Ammon's horn (tissue), 1 donor: ENCODE measurements at regions not wholly inside any gene's neighbourhood (a gene's known extent, or its start where the extent isn't known, plus 50 kb on each side); places are given as distances from the start of the nearest gene placed in this dataset.

ENCODE experiments used
- DNase-seq: peaks from one replicate; pipeline ENCODE4 v3.0.0-alpha.2; 2016; ENCODE audit warnings: low spot score

DNA sequence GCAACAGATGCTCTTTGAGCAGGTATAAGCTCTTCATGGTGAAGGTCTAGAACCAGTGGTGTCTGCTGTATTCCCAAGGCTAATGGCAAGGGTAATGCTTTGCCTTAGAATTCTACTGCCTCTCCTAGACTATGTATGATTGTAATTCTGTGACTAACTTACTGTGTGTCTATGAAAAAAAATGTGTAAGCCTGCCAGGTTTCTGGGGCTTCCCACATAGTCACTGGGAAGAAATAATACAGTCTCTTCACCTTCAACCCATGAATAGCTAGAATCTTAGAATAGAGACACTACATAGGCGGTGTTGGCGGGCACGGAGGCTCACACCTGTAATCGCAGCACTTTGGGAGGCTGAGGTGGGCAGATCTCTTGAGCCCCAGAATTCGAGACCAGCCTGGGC lies 84.1 kb downstream of the C11orf91 start:
- no peak for DNase-seq

GRCh38 chr11:33615751-33616150 lies 84.9 kb downstream of the C11orf91 start:
- no peak for DNase-seq

DNA sequence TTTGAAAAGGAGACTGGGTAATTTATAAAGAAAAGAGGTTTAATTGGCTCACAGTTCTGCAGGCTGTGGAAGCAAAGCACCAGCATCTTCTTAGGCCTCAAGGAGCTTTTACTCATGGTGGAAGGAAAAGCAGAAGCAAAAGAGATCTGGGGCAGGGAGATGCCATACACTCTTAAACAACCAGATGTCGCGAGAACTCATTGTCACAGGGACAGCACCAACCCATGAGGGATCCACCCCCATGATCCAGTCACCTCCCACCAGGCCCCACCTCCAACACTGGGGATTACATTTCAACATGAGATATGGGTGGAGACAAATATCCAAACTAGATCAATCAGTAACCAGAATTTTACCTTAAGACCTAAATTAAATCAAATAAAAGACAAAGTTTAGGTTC lies 87.2 kb downstream of the C11orf91 start:
- DNase-seq = no peak

DNA sequence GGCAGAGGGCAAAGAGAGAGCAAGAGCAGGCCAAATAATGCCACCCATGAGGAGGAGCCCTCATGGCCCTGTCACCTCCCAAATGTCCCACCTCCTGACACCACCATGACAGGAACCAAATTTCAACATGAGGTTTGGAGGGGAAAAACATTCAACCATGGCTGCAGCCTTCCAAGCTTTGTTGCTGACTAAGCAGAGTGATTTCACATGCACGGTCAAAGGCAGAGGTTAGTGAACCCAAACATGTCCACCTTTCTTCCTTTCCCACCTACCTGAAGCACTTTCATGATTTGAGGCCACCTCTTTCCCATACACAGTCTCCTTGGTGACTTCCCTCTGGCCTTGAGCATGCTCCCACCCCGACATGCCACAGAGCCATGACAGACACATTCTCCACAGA lies 89.7 kb downstream of the C11orf91 start:
- no peak for DNase-seq

- no peak for DNase-seq
These were observed 92.2 kb downstream of the C11orf91 start for GRCh38 chr11:33608386-33608785.

GRCh38 chr11:33606762-33607161 lies 93.9 kb downstream of the C11orf91 start:
- no peak for DNase-seq

DNA sequence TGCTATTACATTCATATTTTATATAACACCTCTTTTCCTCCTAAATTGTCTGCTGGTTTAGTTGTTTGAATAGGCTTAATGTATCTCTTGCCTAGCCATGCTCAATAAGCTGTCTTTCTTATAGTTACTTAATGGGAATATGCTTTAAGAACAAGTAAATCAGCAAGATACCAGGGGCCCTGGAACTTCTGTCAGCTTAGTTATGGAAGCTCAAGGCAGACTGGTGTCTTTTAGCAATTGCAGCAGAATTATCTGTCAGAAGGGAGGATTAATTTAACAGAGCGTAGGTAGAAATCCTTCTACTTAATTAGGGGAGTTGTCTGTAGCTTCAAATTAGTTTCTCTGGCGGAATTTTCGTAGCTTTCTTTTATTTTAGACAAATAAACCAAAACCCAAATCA lies 94.9 kb downstream of the C11orf91 start:
- no peak for DNase-seq

DNA sequence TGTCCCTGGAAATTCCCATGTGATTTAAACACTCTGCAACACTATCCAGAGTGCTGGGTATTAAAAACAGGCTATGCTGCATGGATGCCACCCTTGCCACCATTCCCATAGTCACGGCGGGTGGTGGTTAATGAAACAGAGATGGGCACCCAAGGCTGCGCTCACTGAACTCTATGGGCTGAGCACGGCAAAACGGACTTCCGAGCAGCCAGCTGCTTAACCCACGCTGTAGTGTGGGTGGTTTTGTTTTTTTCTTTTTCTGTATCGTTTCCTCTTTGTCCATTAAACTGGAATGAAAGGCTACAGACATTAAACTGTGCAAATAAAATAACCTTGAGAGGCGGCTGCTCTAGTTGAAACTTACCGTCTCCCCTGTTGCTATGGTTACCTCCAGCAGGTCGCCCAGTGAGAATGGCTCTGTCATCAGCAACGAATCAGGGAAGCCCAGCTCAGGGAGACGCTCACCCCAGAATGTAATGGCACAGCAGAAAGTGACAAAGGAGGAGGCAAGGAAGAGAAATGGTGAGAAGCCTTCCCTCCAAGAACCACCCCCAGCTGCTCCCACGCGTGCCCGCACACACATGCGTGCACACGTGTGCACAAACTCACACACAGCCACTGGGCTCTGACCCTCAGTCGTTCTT lies 102.1 kb downstream of the C11orf91 start:
- peak; percentile 71 for DNase-seq

- no peak for DNase-seq
These were observed 106.4 kb downstream of the C11orf91 start for GRCh38 chr11:33594188-33594587.

DNA sequence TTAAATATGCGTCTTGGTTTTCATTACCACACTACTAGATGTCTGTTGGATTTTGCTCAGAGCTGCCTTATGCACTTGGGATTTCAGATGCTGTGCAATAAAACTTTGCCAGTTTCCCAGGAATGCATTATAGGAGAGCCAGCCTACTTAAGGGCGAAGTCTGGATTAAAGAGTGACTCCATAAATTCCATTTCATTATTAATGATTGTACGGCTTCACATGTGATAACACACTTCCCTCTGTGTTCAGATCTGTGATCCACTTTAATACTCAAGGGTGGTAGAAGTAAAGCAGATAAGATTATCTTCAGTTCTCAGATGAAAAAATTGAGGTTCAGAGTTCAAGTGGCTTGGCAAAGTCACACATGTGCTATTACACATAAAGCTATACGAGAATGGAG lies 110.2 kb downstream of the C11orf91 start:
- no peak for DNase-seq

DNA sequence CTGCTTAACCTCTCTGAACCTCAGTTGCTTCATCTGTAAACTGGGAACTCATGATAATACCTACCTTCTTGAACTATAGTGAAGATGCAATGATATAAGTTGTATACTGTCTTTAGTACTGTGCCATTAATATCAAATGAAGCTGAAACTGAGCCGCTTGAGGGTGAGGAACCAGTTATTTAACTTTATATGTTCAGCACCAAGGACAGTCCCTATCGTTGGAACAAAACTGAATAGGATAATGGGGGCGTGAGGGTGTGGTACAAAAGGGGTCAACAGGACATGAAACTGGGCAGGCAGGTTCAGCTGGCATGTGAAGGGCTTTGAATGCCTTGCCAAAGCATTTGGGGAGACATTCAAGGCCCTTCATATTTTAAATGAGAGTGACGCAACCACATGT lies 112.6 kb downstream of the C11orf91 start:
- DNase-seq = no peak

GRCh38 chr11:33585586-33586209 lies 114.9 kb downstream of the C11orf91 start:
- no peak for DNase-seq

DNA sequence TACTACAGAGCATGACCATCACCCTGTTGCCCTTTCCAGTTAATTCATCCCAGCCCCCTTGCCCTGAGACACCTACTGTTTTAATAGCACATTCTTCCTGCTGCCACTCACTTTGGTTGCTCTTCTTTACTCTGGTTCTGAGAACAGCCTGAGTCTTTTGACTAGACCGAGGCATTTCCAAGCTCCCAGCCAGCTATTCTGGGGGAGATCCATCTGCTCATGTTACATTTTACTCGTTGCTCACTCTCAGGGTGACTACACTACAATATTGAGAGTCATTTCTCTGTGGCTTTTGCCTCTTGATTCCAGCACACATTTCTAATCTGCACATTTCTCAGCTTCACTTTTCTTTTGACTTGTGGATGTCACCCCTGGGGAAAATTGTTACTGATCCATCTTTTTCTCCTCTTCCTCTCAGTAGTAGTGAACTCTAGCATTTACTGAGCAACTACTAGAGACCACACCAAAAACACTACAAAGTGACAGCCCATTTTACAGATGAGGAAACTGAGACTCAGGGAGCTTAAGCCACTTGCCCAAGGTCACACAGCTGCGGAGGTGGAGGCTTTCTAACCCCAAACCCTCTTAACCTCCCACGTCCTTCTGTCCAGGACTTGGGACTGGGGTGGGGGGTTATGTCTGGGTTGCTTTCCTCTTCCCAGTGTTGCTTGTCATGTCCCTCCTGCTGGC lies 117.8 kb downstream of the C11orf91 start:
- DNase-seq = peak; percentile 58

DNA sequence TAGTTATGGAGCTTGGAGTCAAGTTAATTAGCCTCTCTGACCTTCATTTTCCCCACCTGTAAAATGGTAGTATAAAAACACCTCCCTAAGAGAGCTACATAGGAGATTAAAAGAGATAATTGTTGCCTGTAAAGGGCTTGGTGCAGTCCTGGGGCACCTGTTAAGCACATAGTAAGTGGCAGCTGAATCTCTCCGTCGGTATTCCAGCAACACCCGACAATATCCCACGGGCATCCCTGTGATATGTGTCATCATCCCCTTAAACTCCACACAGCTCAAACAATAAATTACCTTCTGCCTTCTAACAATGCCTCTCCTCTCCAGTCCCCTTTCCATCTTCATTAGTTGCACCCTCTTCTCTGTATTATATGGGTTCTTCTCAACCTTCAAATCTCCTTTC lies 121.5 kb downstream of the C11orf91 start:
- no peak for DNase-seq

GRCh38 chr11:33577204-33577603 lies 123.4 kb downstream of the C11orf91 start:
- DNase-seq = no peak

- DNase-seq = no peak
These were observed 125.3 kb downstream of the C11orf91 start for GRCh38 chr11:33575311-33575710.

DNA sequence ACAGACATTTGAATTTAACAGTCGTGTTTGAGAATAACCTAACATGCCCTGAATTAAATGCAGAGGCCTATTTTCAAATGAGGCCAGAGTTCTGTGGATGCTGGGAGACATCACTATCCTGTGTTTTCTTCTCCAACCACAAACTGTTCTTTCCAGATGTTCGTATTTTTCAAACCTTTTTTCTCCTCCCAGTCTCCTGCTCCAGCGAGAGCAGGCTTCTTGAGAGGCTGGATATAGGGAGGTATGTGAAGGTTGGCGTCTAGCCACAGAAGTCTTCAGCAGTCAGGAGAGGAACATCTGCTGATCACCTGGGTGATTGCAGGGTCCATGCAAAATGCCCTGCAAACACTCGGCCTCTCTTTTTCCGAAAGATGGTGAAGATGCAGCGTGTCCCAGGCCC lies 126.3 kb downstream of the C11orf91 start:
- no peak for DNase-seq

GRCh38 chr11:33569333-33569732 lies 131.3 kb downstream of the C11orf91 start:
- no peak for DNase-seq

DNA sequence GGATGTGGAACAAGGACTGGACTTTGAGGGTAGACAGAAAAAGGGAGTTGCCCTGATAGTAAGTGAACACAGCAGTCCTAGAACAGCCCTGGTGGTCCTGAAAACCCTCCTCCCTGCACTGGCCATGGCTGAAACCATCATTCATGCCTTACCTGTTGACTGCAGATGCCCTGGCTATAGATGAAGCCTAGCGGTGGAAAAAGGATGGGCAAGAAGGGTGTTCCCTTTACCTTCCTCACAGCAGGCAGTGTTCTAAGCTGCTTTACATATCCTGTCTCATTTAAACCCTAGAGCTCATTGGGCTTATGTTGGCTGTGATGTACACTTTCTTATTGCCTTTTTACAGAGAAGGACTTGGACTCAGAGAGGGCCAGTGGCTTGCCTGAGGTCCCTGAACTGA lies 133.6 kb downstream of the C11orf91 start:
- no peak for DNase-seq

GRCh38 chr11:33564856-33565453 lies 135.7 kb downstream of the C11orf91 start:
- peak; percentile 77 for DNase-seq

DNA sequence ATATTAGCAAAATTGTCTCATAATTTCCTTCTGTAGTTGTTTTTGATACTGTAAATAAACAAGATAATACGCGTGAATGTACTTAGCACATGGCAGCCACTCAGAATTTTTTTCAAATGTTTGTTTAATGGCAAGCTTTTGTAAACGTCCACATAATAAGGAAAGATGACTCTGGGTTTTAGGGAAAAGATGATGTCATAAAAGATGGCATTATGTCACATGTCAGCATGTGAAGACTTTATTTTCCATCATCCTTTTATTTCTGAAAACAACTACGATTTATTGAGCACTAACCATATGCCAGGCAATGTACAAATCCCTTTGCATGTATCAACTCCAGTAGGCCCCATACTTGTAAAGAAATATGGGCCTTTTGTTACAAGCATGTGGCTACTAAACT lies 139.9 kb downstream of the C11orf91 start:
- DNase-seq = no peak

DNA sequence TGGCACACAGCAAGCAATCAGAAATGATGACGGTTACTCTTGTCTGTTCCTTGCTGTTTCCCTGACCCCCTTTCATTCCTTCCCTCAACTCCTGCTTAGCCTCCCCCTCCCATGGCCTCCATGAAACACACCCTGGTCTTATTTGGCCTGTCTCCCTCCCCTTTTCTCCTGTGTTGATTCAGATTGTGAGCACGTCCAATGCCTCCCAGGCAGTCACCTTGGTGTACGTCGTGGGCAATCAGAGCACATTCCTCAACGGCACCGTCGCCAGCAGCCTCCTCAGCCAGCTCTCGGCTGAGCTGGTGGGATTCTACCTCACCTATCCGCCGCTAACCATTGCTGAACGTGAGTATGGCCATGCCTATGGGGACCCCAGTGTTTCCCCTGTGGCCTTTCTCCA lies 141.1 kb downstream of the C11orf91 start:
- DNase-seq = no peak

- no peak for DNase-seq
These were observed 142.5 kb downstream of the C11orf91 start for GRCh38 chr11:33558097-33558496.
